HCT116 (cell line): ENCODE measurements at regions not wholly inside any gene's neighbourhood (a gene's known extent, or its start where the extent isn't known, plus 50 kb on each side); places are given as distances from the start of the nearest gene placed in this dataset.

Source experiments
- ATAC-seq: fragments of 200-7000 bp; cut with Tn5 transposase; 2 replicates; pipeline ENCODE4 v1.9.1; 2020; ENCODE audit warnings: mild to moderate bottlenecking, moderate library complexity
- BruUV-seq: library from RNA; stranded (reverse); fragments of 400-500 nt; replicated peaks from 2 replicates; lab custom pipeline; 2021; lab: Mats Ljungman, UMichigan
- CTCF ChIA-PET: fragments of 300-600 bp; sonication (Branson Sonifier 250); formaldehyde crosslinking; loops from one replicate; lab custom pipeline; 2021; ENCODE audit warnings: antibody characterized with exemption; lab: Charles Lee
- POLR2A ChIA-PET: fragments of 300-600, 350-600 bp; sonication (Branson Sonifier 250); formaldehyde crosslinking; loops from one replicate; lab custom pipeline; 2021; ENCODE audit warnings: antibody characterized with exemption; lab: Charles Lee
- RAD21 ChIA-PET, 2 experiments: fragments of 300-600 bp; sonication (Branson Sonifier 250); formaldehyde crosslinking; loops; one replicate each; lab custom pipeline; 2023; ENCODE audit warnings: low total read pairs in 2 of 2; ENCODE audit not compliant: uncharacterized antibody in 2 of 2, unreplicated experiment in 2 of 2, low non-redundant PET in 1 of 2; lab: Charles Lee
- DNase-seq: peaks from one replicate; pipeline ENCODE4 v3.0.0-alpha.2; 2010; ENCODE audit warnings: low read depth, low spot score
- H2AFZ ChIP-seq: fragments of 200-600 bp; shearing (Covaris generic), sonication (generic); 2 replicates; pipeline ENCODE4 v1.6.1; 2017; ENCODE audit warnings: low read depth, mixed run types, mixed read lengths, antibody characterized with exemption, low read length; ENCODE audit not compliant: poor library complexity, severe bottlenecking
- H3K27ac ChIP-seq: 2 replicates; pipeline ENCODE4 v1.5.1; 2012; ENCODE audit warnings: low read depth, low read length
- H3K27me3 ChIP-seq: fragments of 200-600 bp; sonication (generic); 2 replicates; pipeline ENCODE4 v1.6.1; 2016; ENCODE audit warnings: mixed run types, low read length, mixed read lengths; ENCODE audit not compliant: insufficient read depth
- H3K36me3 ChIP-seq, 2 experiments: fragments of 200-500 bp in 1 of 2; fragments of 200-600 bp in 1 of 2; sonication (Bioruptor generic) in 1 of 2; sonication (generic) in 1 of 2; 2 replicates each; pipeline versions ENCODE4 v1.5.1 to v1.6.1; 2014 to 2016; ENCODE audit warnings: low read length in 2 of 2, inconsistent platforms in 1 of 2, mixed read lengths in 1 of 2, mixed run types in 1 of 2; ENCODE audit not compliant: insufficient read depth in 2 of 2, control insufficient read depth in 1 of 2
- H3K4me1 ChIP-seq, 2 experiments: fragments of 200-600 bp in 1 of 2; sonication (generic) in 1 of 2; 2 replicates each; pipeline versions ENCODE4 v1.5.1 to v1.6.1; 2012 to 2017; ENCODE audit warnings: low read length in 2 of 2, inconsistent platforms in 1 of 2, mild to moderate bottlenecking in 1 of 2, mixed read lengths in 1 of 2, mixed run types in 1 of 2, moderate library complexity in 1 of 2; ENCODE audit not compliant: insufficient read depth in 2 of 2, control insufficient read depth in 1 of 2
- H3K4me2 ChIP-seq: fragments of 200-600 bp; sonication (generic); 2 replicates; pipeline ENCODE4 v1.6.1; 2017; ENCODE audit warnings: mixed run types, low read length, mixed read lengths
- H3K4me3 ChIP-seq, 2 experiments: fragments of 200-600 bp in 1 of 2; sonication (generic) in 1 of 2; replicated peaks in 1 of 2; 2 replicates each; pipeline ENCODE4 v1.5.1; 2011 to 2016; ENCODE audit warnings: low read length in 2 of 2, control low read depth in 1 of 2, low read depth in 1 of 2, mild to moderate bottlenecking in 1 of 2, mixed read lengths in 1 of 2, mixed run types in 1 of 2
- H3K79me2 ChIP-seq: fragments of 200-600 bp; sonication (generic); 2 replicates; pipeline ENCODE4 v1.6.1; 2017; ENCODE audit warnings: mild to moderate bottlenecking, mixed run types, low read length, moderate library complexity, mixed read lengths; ENCODE audit not compliant: insufficient read depth
- H3K9ac ChIP-seq: fragments of 200-600 bp; sonication (generic); 2 replicates; pipeline ENCODE4 v1.6.1; 2016; ENCODE audit warnings: low read length, mixed read lengths
- H3K9me2 ChIP-seq: fragments of 200-600 bp; sonication (generic), shearing (Covaris generic); 2 replicates; pipeline ENCODE4 v1.6.1; 2017; ENCODE audit warnings: mixed run types, mild to moderate bottlenecking, moderate library complexity; ENCODE audit not compliant: insufficient read depth
- H3K9me3 ChIP-seq, 2 experiments: fragments of 200-500 bp in 1 of 2; fragments of 200-600 bp in 1 of 2; sonication (Bioruptor generic) in 1 of 2; sonication (generic) in 1 of 2; 2 replicates each; pipeline ENCODE4 v1.6.1; 2014 to 2017; ENCODE audit warnings: low read length in 2 of 2, mixed read lengths in 2 of 2, inconsistent platforms in 1 of 2, low read depth in 1 of 2, mild to moderate bottlenecking in 1 of 2, mixed run types in 1 of 2, moderate library complexity in 1 of 2; ENCODE audit not compliant: control insufficient read depth in 1 of 2, insufficient read depth in 1 of 2
- H4K20me1 ChIP-seq: fragments of 200-600 bp; sonication (generic), shearing (Covaris generic); 2 replicates; pipeline ENCODE4 v1.6.1; 2017; ENCODE audit warnings: mixed run types, mild to moderate bottlenecking, moderate library complexity; ENCODE audit not compliant: insufficient read depth
- CBX3 ChIP-seq: IDR thresholded peaks from 2 replicates; pipeline ENCODE4 v1.6.1; 2012; ENCODE audit warnings: low read depth
- CEBPB ChIP-seq: IDR thresholded peaks from 2 replicates; pipeline ENCODE4 v1.6.1; 2012; ENCODE audit warnings: low read depth
- EGR1 ChIP-seq: IDR thresholded peaks from 2 replicates; pipeline ENCODE4 v1.6.1; 2012; ENCODE audit warnings: low read depth
- FOSL1 ChIP-seq: IDR thresholded peaks from 2 replicates; pipeline ENCODE4 v1.6.1; 2012; ENCODE audit warnings: low read depth
- JUND ChIP-seq: IDR thresholded peaks from 2 replicates; pipeline ENCODE4 v1.6.1; 2012
- MAX ChIP-seq: IDR thresholded peaks from 2 replicates; pipeline ENCODE4 v1.6.1; 2012
- POLR2A ChIP-seq: IDR thresholded peaks from 2 replicates; pipeline ENCODE4 v1.7.0; 2011; ENCODE audit warnings: borderline replicate concordance; ENCODE audit not compliant: insufficient read depth, insufficient read length; ENCODE audit errors: extremely low read depth
- POLR2AphosphoS5 ChIP-seq: IDR thresholded peaks from 2 replicates; pipeline ENCODE4 v1.6.1; 2011; ENCODE audit warnings: mild to moderate bottlenecking, low read depth, low read length, moderate library complexity
- RAD21 ChIP-seq: IDR thresholded peaks from 2 replicates; pipeline ENCODE4 v1.6.1; 2012; ENCODE audit warnings: low read depth, mild to moderate bottlenecking
- REST ChIP-seq: IDR thresholded peaks from 2 replicates; pipeline ENCODE4 v1.6.1; 2012; ENCODE audit warnings: low read depth
- SIN3A ChIP-seq: IDR thresholded peaks from 2 replicates; pipeline ENCODE4 v1.6.1; 2012; ENCODE audit warnings: low read depth
- SP1 ChIP-seq: IDR thresholded peaks from 2 replicates; pipeline ENCODE4 v1.6.1; 2012; ENCODE audit warnings: low read depth
- SRF ChIP-seq: IDR thresholded peaks from 2 replicates; pipeline ENCODE4 v1.6.1; 2012; ENCODE audit warnings: low read depth
- YY1 ChIP-seq: IDR thresholded peaks from 2 replicates; pipeline ENCODE4 v1.6.1; 2011; ENCODE audit warnings: low read length, low read depth, moderate library complexity, mild to moderate bottlenecking; ENCODE audit not compliant: insufficient replicate concordance; ENCODE audit errors: extremely low read depth
- ZFX ChIP-seq: fragments of 450-650 bp; IDR thresholded peaks from 2 replicates; pipeline ENCODE4 v1.6.1; 2017
- ZNF274 ChIP-seq: fragments of 200-500 bp; sonication (Bioruptor generic); IDR thresholded peaks from 2 replicates; pipeline ENCODE4 v1.6.1; 2014; ENCODE audit warnings: mild to moderate bottlenecking, low read depth, low read length, inconsistent platforms
- intact Hi-C: fragments of 100-400 bp; cut with micrococcal nuclease; formaldehyde crosslinking; loops from 2 replicates; pipeline ENCODE4 v1.10.0; 2022

- Histone ChIP-seq H3K36me3 (no peaks in the 10 kb centered on the region), H2AFZ (no peak overlapping the region), H3K9ac (no peak overlapping the region), H3K27me3 (peaks cover 25% of the 10 kb centered on the region), H3K4me2 (no peak overlapping the region), H3K4me3 (no peak overlapping the region), H3K79me2 (no peaks in the 10 kb centered on the region), H3K9me2 (no peaks in the 10 kb centered on the region), H3K27ac (no peak overlapping the region), H4K20me1 (no peaks in the 10 kb centered on the region), H3K9me3 (no peaks in the 10 kb centered on the region), H3K4me1 (no peaks in the 10 kb centered on the region)
- ChIA-PET POLR2A (no interaction called here), CTCF (interaction anchor here (1.4 kb wide), 1 partner anchor 10 kb away, joined by 6 read pairs; no protein-coding TSS in a partner anchor), RAD21 (no interaction called here)
- no TSS peak for BruUV-seq
- ATAC-seq, result no peak
- TF ChIP-seq SIN3A, result no peak
- DNase-seq, result no peak
- intact Hi-C loops, result no loop called here
Measured at GRCh38 chr6:16974704-16975359, 127.0 kb upstream of the STMND1 start.

GRCh38 chr6:16974387-16974673 is 127.5 kb upstream of the STMND1 start:
- RAD21 ChIA-PET, result no interaction called here
- CTCF ChIA-PET, result interaction anchor here (1.4 kb wide), 1 partner anchor 9 kb away, joined by 6 read pairs; no protein-coding TSS in a partner anchor
- H3K79me2 ChIP-seq, result no peaks in the 10 kb centered on the region
- intact Hi-C loops, result no loop called here
- peaks cover 26% of the 10 kb centered on the region for H3K27me3 ChIP-seq
- no peak overlapping the region for H3K9ac ChIP-seq
- TF ChIP-seq FOSL1 (no peak), SRF (no peak), SP1 (no peak), EGR1 (no peak), YY1 (no peak), CBX3 (no peak), POLR2A (no peak), ZNF274 (no peak), CEBPB (no peak), MAX (no peak), RAD21 (no peak), ZFX (no peak), POLR2AphosphoS5 (no peak), REST (no peak), JUND (no peak)
- H2AFZ ChIP-seq, result no peak overlapping the region
- H3K4me2 ChIP-seq, result no peak overlapping the region
- no peaks in the 10 kb centered on the region for H3K9me3 ChIP-seq
- no peaks in the 10 kb centered on the region for H4K20me1 ChIP-seq
- ATAC-seq, result no peak
- H3K4me3 ChIP-seq, result no peak overlapping the region
- no peak for DNase-seq
- H3K27ac ChIP-seq, result no peak overlapping the region
- H3K4me1 ChIP-seq, result no peaks in the 10 kb centered on the region
- no TSS peak for BruUV-seq
- no peaks in the 10 kb centered on the region for H3K9me2 ChIP-seq
- no peaks in the 10 kb centered on the region for H3K36me3 ChIP-seq
- POLR2A ChIA-PET, result no interaction called here
